Activated CD4-positive, alpha-beta T cell treated with anti-CD3 and anti-CD28 coated beads, Interleukin-2, amount 50 U/mL, for 24 hours (primary cell): ENCODE measurements at regions not wholly inside any gene's neighbourhood (a gene's known extent, or its start where the extent isn't known, plus 50 kb on each side); places are given as distances from the start of the nearest gene placed in this dataset.
"Not testable (repeated sequence)": the region's sequence is repeated elsewhere in the genome, so short reads cannot be mapped to it uniquely, and the experiment has no call there.

Source experiments
- DNase-seq, 2 donors: peaks; one replicate each; pipeline ENCODE4 v3.0.0-alpha.2; 2020; ENCODE audit warnings: low read depth in 1 of 2, low spot score in 1 of 2

GRCh38 chr2:235432741-235433520 is 60.9 kb upstream of the AGAP1 start:
- DNase-seq, result no peak

- no peak for DNase-seq
Measured at GRCh38 chr2:235433860-235434259, 60.0 kb upstream of the AGAP1 start.

- no peak for DNase-seq
Measured at GRCh38 chr2:235439959-235440662, 53.7 kb upstream of the AGAP1 start.

GRCh38 chr2:235443580-235443979 is 50.3 kb upstream of the AGAP1 start:
- DNase-seq, result not testable (repeated sequence)
